K562 (cell line): ENCODE measurements at regions not wholly inside any gene's neighbourhood (a gene's known extent, or its start where the extent isn't known, plus 50 kb on each side); places are given as distances from the start of the nearest gene placed in this dataset.

Source experiments
- ATAC-seq: fragments of 200-7000 bp; cut with Tn5 transposase; 3 replicates; pipeline ENCODE4 v1.9.1; 2020; ENCODE audit warnings: moderate library complexity
- BruUV-seq: library from RNA; stranded (reverse); fragments of 400-500 nt; replicated peaks from 2 replicates; lab custom pipeline; 2021; lab: Mats Ljungman, UMichigan
- CTCF ChIA-PET: fragments of 300-600 bp; formaldehyde crosslinking; extraction: SDS; loops from one replicate; lab custom pipeline; 2021; ENCODE audit warnings: low intra/inter-chr PET ratio; lab: Yijun Ruan, JAX
- POLR2A ChIA-PET: fragments of 300-600, 350-650 bp; sonication (Branson Sonifier 250); formaldehyde crosslinking; extraction: SDS; loops from one replicate; lab custom pipeline; 2021; ENCODE audit warnings: antibody characterized with exemption, inconsistent platforms; lab: Yijun Ruan, JAX
- DNase-seq, 4 experiments: peaks; one replicate each; pipeline versions ENCODE4 v3.0.0 to v3.0.0-alpha.2; 2011 to 2018; ENCODE audit warnings: low spot score in 3 of 4, mixed read lengths in 3 of 4; ENCODE audit errors: extremely low read depth in 1 of 4
- FAIRE-seq: peaks from 2 replicates; lab custom pipeline; 2011; peaks lifted over from hg19 to GRCh38; lab: Jason Lieb, UNC
- H2AFZ ChIP-seq: 2 replicates; pipeline ENCODE4 v1.6.0; 2011; ENCODE audit warnings: low read depth, low read length, control low read depth, inconsistent platforms
- H3K27ac ChIP-seq: fragments of 200-600 bp; 3 replicates; pipeline ENCODE4 v1.8.0; 2011; ENCODE audit warnings: low read depth, mild to moderate bottlenecking, control low read depth, inconsistent platforms, low read length, moderate library complexity, mixed read lengths; ENCODE audit errors: extremely low read depth
- H3K27me3 ChIP-seq, 2 experiments: fragments of 300-600 bp in 1 of 2; 2 replicates in 1 of 2; 3 replicates in 1 of 2; pipeline versions ENCODE4 v1.6.0 to v1.8.0; 2011; ENCODE audit warnings: inconsistent platforms in 2 of 2, low read length in 2 of 2, mild to moderate bottlenecking in 1 of 2, mixed read lengths in 1 of 2, moderate library complexity in 1 of 2; ENCODE audit not compliant: control insufficient read depth in 2 of 2, insufficient read depth in 2 of 2
- H3K36me3 ChIP-seq: fragments of 300-600 bp; 3 replicates; pipeline ENCODE4 v1.8.0; 2011; ENCODE audit warnings: mild to moderate bottlenecking, low read length, inconsistent platforms; ENCODE audit not compliant: control insufficient read depth, insufficient read depth
- H3K4me1 ChIP-seq, 2 experiments: fragments of 200-600 bp in 1 of 2; replicated peaks in 1 of 2; 2 replicates in 1 of 2; 3 replicates in 1 of 2; pipeline versions ENCODE4 v1.5.1 to v1.8.0; 2011; ENCODE audit warnings: inconsistent platforms in 2 of 2, low read length in 2 of 2, mild to moderate bottlenecking in 1 of 2, mixed read lengths in 1 of 2, moderate library complexity in 1 of 2; ENCODE audit not compliant: control insufficient read depth in 2 of 2, insufficient read depth in 2 of 2
- H3K4me2 ChIP-seq: 2 replicates; pipeline ENCODE4 v1.6.1; 2011; ENCODE audit warnings: low read length, control low read depth, inconsistent platforms, mixed read lengths; ENCODE audit not compliant: insufficient read depth
- H3K4me3 ChIP-seq: fragments of 200-600 bp; sonication (generic), shearing (Covaris generic); 2 replicates; pipeline ENCODE4 v1.5.1; 2016; ENCODE audit warnings: control low read depth, inconsistent platforms
- H3K79me2 ChIP-seq: fragments of 200-600 bp; 3 replicates; pipeline ENCODE4 v1.8.0; 2011; ENCODE audit warnings: low read length, inconsistent platforms; ENCODE audit not compliant: control insufficient read depth, insufficient read depth
- H3K9ac ChIP-seq, 2 experiments: 2 replicates each; pipeline versions ENCODE4 v1.6.0 to v1.6.1; 2011; ENCODE audit warnings: low read depth in 2 of 2, low read length in 2 of 2, control low read depth in 1 of 2, inconsistent platforms in 1 of 2, mild to moderate bottlenecking in 1 of 2, mixed read lengths in 1 of 2; ENCODE audit not compliant: insufficient read depth in 1 of 2
- H3K9me1 ChIP-seq: one replicate; pipeline ENCODE4 v1.6.0; 2011; ENCODE audit warnings: inconsistent platforms, mild to moderate bottlenecking, low read length, moderate library complexity; ENCODE audit not compliant: control insufficient read depth, insufficient read depth
- H3K9me3 ChIP-seq: replicated peaks from 2 replicates; pipeline ENCODE4 v1.5.1; 2011; ENCODE audit warnings: low read depth, low read length, inconsistent platforms; ENCODE audit not compliant: control insufficient read depth, insufficient read depth
- H4K20me1 ChIP-seq: replicated peaks from 2 replicates; pipeline ENCODE4 v1.6.1; 2011; ENCODE audit warnings: low read length, inconsistent platforms, mixed read lengths; ENCODE audit not compliant: control insufficient read depth, insufficient read depth
- CHD4 ChIP-seq: fragments of 200-600 bp; sonication (generic); IDR thresholded peaks from 3 replicates; pipeline ENCODE4 v1.6.1; 2012; ENCODE audit warnings: low read depth, mild to moderate bottlenecking, mixed read lengths, low read length, inconsistent platforms; ENCODE audit not compliant: insufficient read depth, insufficient replicate concordance, poor library complexity, severe bottlenecking
- E2F4 ChIP-seq: sonication (generic); formaldehyde crosslinking; IDR thresholded peaks from 2 replicates; pipeline ENCODE4 v1.8.0; 2022; ENCODE audit warnings: mild to moderate bottlenecking, low read depth, missing genetic modification reagents
- ELK1 ChIP-seq: sonication (generic); formaldehyde crosslinking; IDR thresholded peaks from 2 replicates; pipeline ENCODE4 v1.8.1; 2022; ENCODE audit warnings: missing genetic modification reagents
- HNRNPUL1 ChIP-seq: fragments of 200-400 bp; formaldehyde crosslinking; IDR thresholded peaks from 2 replicates; pipeline ENCODE4 v1.6.1; 2017; ENCODE audit warnings: low read length
- HSF4 ChIP-seq: fragments of 250-450 bp; sonication (Bioruptor Pico); IDR thresholded peaks from 2 replicates; pipeline ENCODE4 v2.1.2; 2022; ENCODE audit warnings: mild to moderate bottlenecking, moderate library complexity, borderline replicate concordance
- MAFG ChIP-seq: fragments of 450-650 bp; conservative IDR thresholded peaks from 2 replicates; pipeline ENCODE4 v1.6.1; 2016; ENCODE audit warnings: missing genetic modification characterization, missing compliant biosample characterization
- MLX ChIP-seq, 2 experiments: fragments of 450-650 bp in 1 of 2; sonication (generic) in 1 of 2; formaldehyde crosslinking; conservative IDR thresholded peaks; 2 replicates each; pipeline versions ENCODE4 v1.4.0 to v1.8.1; 2020 to 2022; ENCODE audit warnings: mild to moderate bottlenecking in 1 of 2, missing genetic modification reagents in 1 of 2
- NKRF ChIP-seq: fragments of 450-650 bp; IDR thresholded peaks from 2 replicates; pipeline ENCODE4 v1.6.1; 2016; ENCODE audit warnings: borderline replicate concordance
- PML ChIP-seq: IDR thresholded peaks from 2 replicates; pipeline ENCODE4 v1.6.1; 2012; ENCODE audit warnings: low read length, inconsistent platforms
- POU5F1 ChIP-seq: fragments of 150-350 bp; IDR thresholded peaks from 2 replicates; pipeline ENCODE4 v1.6.1; 2014; ENCODE audit warnings: borderline replicate concordance, low read length, low read depth, mild to moderate bottlenecking; ENCODE audit not compliant: partially characterized antibody
- PYGO2 ChIP-seq: fragments of 450-650 bp; IDR thresholded peaks from 2 replicates; pipeline ENCODE4 v1.6.1; 2016; ENCODE audit warnings: mild to moderate bottlenecking, missing genetic modification characterization, moderate library complexity, missing compliant biosample characterization
- RBM17 ChIP-seq: fragments of 200-400 bp; formaldehyde crosslinking; IDR thresholded peaks from 2 replicates; pipeline ENCODE4 v1.6.1; 2017; ENCODE audit warnings: low read depth, mild to moderate bottlenecking, low read length, borderline replicate concordance
- RUNX1 ChIP-seq: sonication (generic); IDR thresholded peaks from 2 replicates; pipeline ENCODE4 v1.6.1; 2016; ENCODE audit warnings: antibody characterized with exemption, low read depth
- SMC3 ChIP-seq: conservative IDR thresholded peaks from 2 replicates; pipeline ENCODE4 v1.6.1; 2011; ENCODE audit warnings: low read depth, low read length, improper control_type of control experiment; ENCODE audit not compliant: insufficient read depth
- SNIP1 ChIP-seq: fragments of 450-650 bp; IDR thresholded peaks from 2 replicates; pipeline ENCODE4 v1.7.1; 2017; ENCODE audit warnings: low read depth, mild to moderate bottlenecking
- ZKSCAN3 ChIP-seq: fragments of 250-450 bp; sonication (Bioruptor Pico); IDR thresholded peaks from 2 replicates; pipeline ENCODE4 v1.4.0; 2020
- ZNF140 ChIP-seq: fragments of 250-450 bp; sonication (Bioruptor Pico); IDR thresholded peaks from 2 replicates; pipeline ENCODE4 v1.8.0; 2021; ENCODE audit warnings: moderate library complexity, mild to moderate bottlenecking, inconsistent platforms
- ZNF589 ChIP-seq: fragments of 200-800 bp; sonication (Bioruptor generic); IDR thresholded peaks from 2 replicates; pipeline ENCODE4 v1.6.1; 2016; ENCODE audit warnings: low read depth, missing genetic modification characterization, missing compliant biosample characterization
- WGBS: fragments of 100-300 bp; shearing (Covaris generic); methylation state at CpG from one replicate; pipeline ENCODE4 v1.1.6; 2016; ENCODE audit warnings: low coverage, mixed read lengths; ENCODE audit not compliant: insufficient coverage; ENCODE audit errors: missing lambda C conversion rate; 5-methylcytosine and 5-hydroxymethylcytosine counted together
- in situ Hi-C: fragments of 300-500 bp; cut with MboI; formaldehyde crosslinking; loops from 4 replicates; pipeline ENCODE4 v1.15.0; 2018; ENCODE audit warnings: inconsistent platforms, mixed read lengths
- intact Hi-C: fragments of 100-400 bp; cut with micrococcal nuclease; formaldehyde crosslinking; loops from 2 replicates; pipeline ENCODE4 v1.14.2; 2022

GRCh38 chr9:8224381-8224801 lies 424.8 kb upstream of the DMAC1 start:
- ChIA-PET POLR2A (no interaction called here), CTCF (no interaction called here)
- Histone ChIP-seq H3K36me3 (no peaks in the 10 kb centered on the region), H2AFZ (no peak overlapping the region), H3K9ac (no peak overlapping the region), H4K20me1 (no peaks in the 10 kb centered on the region), H3K27me3 (no peaks in the 10 kb centered on the region), H3K27ac (no peak overlapping the region), H3K9me3 (no peaks in the 10 kb centered on the region), H3K9me1 (no peaks in the 10 kb centered on the region), H3K79me2 (no peaks in the 10 kb centered on the region), H3K4me3 (no peak overlapping the region), H3K4me2 (no peak overlapping the region), H3K4me1 (no peaks in the 10 kb centered on the region)
- in situ Hi-C loops (no loop called here), intact Hi-C loops (no loop called here)
- DNase-seq (no peak), ATAC-seq (no peak), FAIRE-seq (no peak)
- TF ChIP-seq NKRF: no peak
- no peak for TF ChIP-seq RUNX1
- TF ChIP-seq SMC3: no peak
- no peak for TF ChIP-seq RBM17
- TF ChIP-seq SNIP1: no peak
- no peak for TF ChIP-seq PYGO2 (tag)
- no peak for TF ChIP-seq CHD4
- no peak for TF ChIP-seq ZKSCAN3 (CRISPR knock-in tag)
- TF ChIP-seq MLX (CRISPR knock-in tag; conservative IDR thresholded peaks at IDR 0.05): no peak
- TF ChIP-seq MAFG (tag): no peak
- no peak for TF ChIP-seq HSF4 (CRISPR knock-in tag)
- TF ChIP-seq ELK1 (CRISPR knock-in tag): no peak
- TF ChIP-seq ZNF589 (CRISPR knock-in tag): no peak
- no peak for TF ChIP-seq ZNF140
- no peak for TF ChIP-seq E2F4 (CRISPR knock-in tag)
- no peak for TF ChIP-seq PML
- no peak for TF ChIP-seq HNRNPUL1
- no peak for TF ChIP-seq POU5F1
- 2% methylated on average over 4 of the region's 4 CpGs for WGBS
- BruUV-seq: no TSS peak
